Activated B cell treated with CpG ODN at 0.5 μM for 24 hours (primary cell): ENCODE measurements at regions not wholly inside any gene's neighbourhood (a gene's known extent, or its start where the extent isn't known, plus 50 kb on each side); places are given as distances from the start of the nearest gene placed in this dataset.

ENCODE experiments used
- ATAC-seq: fragments of 200-7000 bp; cut with Tn5 transposase; one replicate; pipeline ENCODE4 v1.10.0; 2021; ENCODE audit warnings: low read depth, mild to moderate bottlenecking, moderate library complexity
- CTCF ChIA-PET: fragments of 350-600 bp; sonication (Branson Sonifier 250); formaldehyde crosslinking; loops from one replicate; lab custom pipeline; 2021; ENCODE audit warnings: antibody characterized with exemption; lab: Charles Lee
- POLR2A ChIA-PET: fragments of 350-600 bp; sonication (Branson Sonifier 250); formaldehyde crosslinking; loops from one replicate; lab custom pipeline; 2021; ENCODE audit warnings: antibody characterized with exemption; lab: Charles Lee
- DNase-seq: peaks from one replicate; pipeline ENCODE4 v3.0.0; 2022
- H3K27ac Mint-ChIP-seq: one replicate; pipeline ENCODE4 v1.8.0; 2020; ENCODE audit warnings: mixed read lengths
- H3K27me3 Mint-ChIP-seq: one replicate; pipeline ENCODE4 v1.8.0; 2021; ENCODE audit warnings: mixed read lengths
- H3K36me3 Mint-ChIP-seq: one replicate; pipeline ENCODE4 v1.8.0; 2021; ENCODE audit warnings: low read depth, mixed read lengths
- H3K4me1 Mint-ChIP-seq: one replicate; pipeline ENCODE4 v1.8.0; 2021; ENCODE audit warnings: mixed read lengths
- H3K4me3 Mint-ChIP-seq: one replicate; pipeline ENCODE4 v1.8.0; 2020; ENCODE audit warnings: mild to moderate bottlenecking, mixed read lengths
- H3K9me3 Mint-ChIP-seq: one replicate; pipeline ENCODE4 v1.8.0; 2020; ENCODE audit warnings: mixed read lengths
- CTCF ChIP-seq: fragments of 200-600 bp; IDR thresholded peaks from one replicate; pipeline ENCODE4 v1.8.0; 2022; ENCODE audit warnings: antibody characterized with exemption, mild to moderate bottlenecking
- intact Hi-C: fragments of 100-400 bp; cut with micrococcal nuclease; formaldehyde crosslinking; loops from one replicate; pipeline ENCODE4 v1.15.1; 2024

- Mint-ChIP-seq H3K27me3 (no peaks in the 10 kb centered on the region), H3K27ac (no peak overlapping the region), H3K4me1 (no peaks in the 10 kb centered on the region), H3K4me3 (no peak overlapping the region), H3K36me3 (no peaks in the 10 kb centered on the region), H3K9me3 (no peaks in the 10 kb centered on the region)
- DNase-seq = no peak
- intact Hi-C loops = no loop called here
- TF ChIP-seq CTCF = no peak
- ChIA-PET CTCF (interaction anchor here (1.7 kb wide), 1 partner anchor 7 kb away, joined by 7 read pairs; no protein-coding TSS in a partner anchor), POLR2A (no interaction called here)
- no peak for ATAC-seq
These were observed 51.5 kb upstream of the TMEM200A start for GRCh38 chr6:130314271-130314670.

DNA sequence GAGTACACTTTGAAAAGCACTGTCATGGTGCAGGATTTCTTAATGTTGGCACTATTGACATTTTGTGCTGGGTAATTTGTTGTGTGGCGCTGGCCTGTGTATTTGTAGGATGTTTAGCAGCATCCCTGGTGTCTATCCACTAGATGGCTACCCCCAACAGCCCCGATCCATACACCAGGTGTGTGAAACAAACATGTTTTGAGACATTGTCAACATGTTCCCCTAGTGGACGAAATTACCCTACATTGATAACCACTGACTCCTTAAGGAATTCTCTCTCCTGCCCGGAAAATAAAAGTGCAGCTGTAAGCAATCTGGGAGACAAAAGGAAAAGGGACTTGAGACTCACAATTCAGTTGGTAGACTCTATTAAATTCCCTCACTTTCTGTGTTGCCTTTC is 52.6 kb upstream of the TMEM200A start:
- ATAC-seq (no peak), DNase-seq (no peak)
- no peaks in the 10 kb centered on the region for H3K4me1 Mint-ChIP-seq
- no peak for TF ChIP-seq CTCF
- H3K27me3 Mint-ChIP-seq = no peaks in the 10 kb centered on the region
- no peak overlapping the region for H3K4me3 Mint-ChIP-seq
- CTCF ChIA-PET = interaction anchor here (1.7 kb wide), 1 partner anchor 9 kb away, joined by 7 read pairs; no protein-coding TSS in a partner anchor
- intact Hi-C loops = no loop called here
- H3K36me3 Mint-ChIP-seq = no peaks in the 10 kb centered on the region
- H3K27ac Mint-ChIP-seq = no peak overlapping the region
- H3K9me3 Mint-ChIP-seq = no peaks in the 10 kb centered on the region
- POLR2A ChIA-PET = no interaction called here

- Mint-ChIP-seq H3K4me3 (no peak overlapping the region), H3K27ac (no peak overlapping the region), H3K36me3 (no peaks in the 10 kb centered on the region), H3K27me3 (no peaks in the 10 kb centered on the region), H3K9me3 (no peaks in the 10 kb centered on the region), H3K4me1 (peaks cover 5% of the 10 kb centered on the region)
- ChIA-PET CTCF (interaction anchor here (0.5 kb wide), 1 partner anchor 15 kb away, joined by 3 read pairs; no protein-coding TSS in a partner anchor), POLR2A (no interaction called here)
- TF ChIP-seq CTCF = no peak
- intact Hi-C loops = no loop called here
- ATAC-seq = no peak
- DNase-seq = no peak
These were observed 56.8 kb upstream of the TMEM200A start for GRCh38 chr6:130309028-130309427.

- CTCF ChIA-PET = no interaction called here
- H3K9me3 Mint-ChIP-seq = no peaks in the 10 kb centered on the region
- H3K36me3 Mint-ChIP-seq = no peaks in the 10 kb centered on the region
- no peak overlapping the region for H3K4me3 Mint-ChIP-seq
- no peak for DNase-seq
- no peak for ATAC-seq
- no peaks in the 10 kb centered on the region for H3K27me3 Mint-ChIP-seq
- H3K4me1 Mint-ChIP-seq = peaks cover 5% of the 10 kb centered on the region
- POLR2A ChIA-PET = no interaction called here
- TF ChIP-seq CTCF = no peak
- H3K27ac Mint-ChIP-seq = no peak overlapping the region
- intact Hi-C loops = no loop called here
These were observed 58.0 kb upstream of the TMEM200A start for GRCh38 chr6:130307752-130308361.

DNA sequence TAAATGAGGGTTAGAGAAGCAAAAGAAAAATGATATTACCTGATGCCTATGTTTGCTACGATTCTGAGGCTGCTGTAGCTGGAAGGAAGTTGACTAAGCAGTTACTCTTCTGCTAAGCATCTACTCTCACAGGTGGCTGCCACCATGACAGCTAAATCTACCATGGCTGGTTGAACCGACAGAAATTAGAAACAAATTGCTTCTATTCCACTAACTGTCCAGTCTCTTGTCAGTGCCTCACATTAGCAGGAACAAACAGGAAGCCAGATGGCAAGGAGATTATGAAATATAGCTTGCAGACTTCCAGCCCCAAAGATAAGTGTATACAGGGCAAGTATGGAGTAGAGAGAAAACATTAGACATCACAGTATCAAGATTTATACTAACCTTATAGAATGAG is 59.4 kb upstream of the TMEM200A start:
- intact Hi-C loops = no loop called here
- Mint-ChIP-seq H3K9me3 (peaks cover 5% of the 10 kb centered on the region), H3K4me3 (no peak overlapping the region), H3K27me3 (no peaks in the 10 kb centered on the region), H3K4me1 (peaks cover 5% of the 10 kb centered on the region), H3K27ac (no peak overlapping the region), H3K36me3 (no peaks in the 10 kb centered on the region)
- CTCF ChIA-PET = interaction anchor here (1.3 to 1.4 kb wide), 2 partner anchors 12 to 810 kb away, joined by 3 read pairs; no protein-coding TSS in a partner anchor
- ATAC-seq = no peak
- POLR2A ChIA-PET = no interaction called here
- no peak for TF ChIP-seq CTCF
- DNase-seq = no peak
